LNCaP clone FGC (cell line): ENCODE measurements at regions not wholly inside any gene's neighbourhood (a gene's known extent, or its start where the extent isn't known, plus 50 kb on each side); places are given as distances from the start of the nearest gene placed in this dataset.

Source experiments
- DNase-seq: peaks from one replicate; pipeline ENCODE4 v3.0.0-alpha.2; 2011; ENCODE audit warnings: low read depth
- H3K4me3 ChIP-seq: 2 replicates; pipeline ENCODE4 v1.5.1; 2011; ENCODE audit warnings: mild to moderate bottlenecking, low read depth, low read length, control low read depth
- CTCF ChIP-seq: IDR thresholded peaks from 2 replicates; pipeline ENCODE4 v1.5.1; 2012; ENCODE audit warnings: mild to moderate bottlenecking; ENCODE audit not compliant: control insufficient read depth, insufficient read depth; ENCODE audit errors: extremely low read depth

GRCh38 chr4:26108054-26108453, 194.0 kb downstream of the SMIM20 start:
- no peak for DNase-seq
- no peak for TF ChIP-seq CTCF
- no peak overlapping the region for H3K4me3 ChIP-seq

- DNase-seq, result peak; percentile 65
- no peak for TF ChIP-seq CTCF
Observed at GRCh38 chr4:26110493-26110892, 196.5 kb downstream of the SMIM20 start.

GRCh38 chr4:26113339-26113940, 199.4 kb downstream of the SMIM20 start:
- no peak for DNase-seq
- H3K4me3 ChIP-seq, result no peak overlapping the region
- no peak for TF ChIP-seq CTCF

More at GRCh38 chr4:26110493-26110892, 196.5 kb downstream of the SMIM20 start:
- no peak overlapping the region for H3K4me3 ChIP-seq

GRCh38 chr4:26116057-26116456, 202.0 kb downstream of the SMIM20 start:
- no peak for DNase-seq
- H3K4me3 ChIP-seq, result no peak overlapping the region
- no peak for TF ChIP-seq CTCF

GRCh38 chr4:26120098-26120825, 200.6 kb upstream of the RBPJ start:
- no peak overlapping the region for H3K4me3 ChIP-seq
- DNase-seq, result no peak
- no peak for TF ChIP-seq CTCF

GRCh38 chr4:26122690-26123089, 198.1 kb upstream of the RBPJ start:
- TF ChIP-seq CTCF, result no peak
- DNase-seq, result no peak

More at GRCh38 chr4:26122690-26123089, 198.1 kb upstream of the RBPJ start:
- H3K4me3 ChIP-seq, result no peak overlapping the region
